HG03460 (cell line): ENCODE measurements at regions not wholly inside any gene's neighbourhood (a gene's known extent, or its start where the extent isn't known, plus 50 kb on each side); places are given as distances from the start of the nearest gene placed in this dataset.

ENCODE experiments used
- ATAC-seq: cut with Tn5 transposase; IDR thresholded peaks from one replicate; pipeline ENCODE4 v1.9.1; 2021; ENCODE audit not compliant: unreplicated experiment

DNA sequence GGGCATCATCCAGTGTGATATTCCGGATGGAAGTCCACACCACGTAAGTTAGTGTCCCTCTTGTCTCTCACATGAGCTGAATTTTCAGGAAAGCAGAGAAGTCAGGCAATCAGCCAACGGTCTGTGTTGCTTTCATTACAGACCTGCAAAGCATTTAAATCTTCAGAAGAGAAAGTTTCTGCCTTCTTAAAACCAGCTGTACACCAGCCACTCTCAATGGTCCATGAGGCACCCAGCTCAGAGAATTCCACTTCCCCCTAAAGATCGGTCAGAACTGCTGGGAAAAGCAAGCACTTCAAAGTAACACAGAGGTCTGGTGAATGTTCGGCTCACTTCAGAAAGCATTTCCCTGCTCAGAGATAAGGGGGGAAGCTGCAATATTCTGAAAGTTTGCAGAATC, 903.7 kb downstream of the EPHA3 start:
- ATAC-seq = no peak

DNA sequence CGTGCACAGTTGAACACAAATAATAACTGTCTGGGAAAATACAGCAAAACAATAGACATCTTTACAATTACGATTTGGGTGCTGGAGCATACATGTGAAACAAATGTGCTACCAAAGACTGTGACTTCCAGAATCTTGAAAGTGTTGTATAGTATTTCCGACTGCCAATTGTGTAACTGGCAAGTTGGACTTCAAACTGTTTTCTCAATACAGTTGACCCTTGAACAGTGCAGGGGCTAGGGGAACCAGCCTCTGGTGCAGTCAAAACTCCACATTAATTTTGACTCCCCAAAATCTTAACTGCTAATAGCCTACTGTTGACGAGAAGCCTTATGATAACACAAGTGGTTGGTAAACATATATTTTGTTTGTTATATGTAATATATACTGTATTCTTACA, 904.2 kb downstream of the EPHA3 start:
- no peak for ATAC-seq

DNA sequence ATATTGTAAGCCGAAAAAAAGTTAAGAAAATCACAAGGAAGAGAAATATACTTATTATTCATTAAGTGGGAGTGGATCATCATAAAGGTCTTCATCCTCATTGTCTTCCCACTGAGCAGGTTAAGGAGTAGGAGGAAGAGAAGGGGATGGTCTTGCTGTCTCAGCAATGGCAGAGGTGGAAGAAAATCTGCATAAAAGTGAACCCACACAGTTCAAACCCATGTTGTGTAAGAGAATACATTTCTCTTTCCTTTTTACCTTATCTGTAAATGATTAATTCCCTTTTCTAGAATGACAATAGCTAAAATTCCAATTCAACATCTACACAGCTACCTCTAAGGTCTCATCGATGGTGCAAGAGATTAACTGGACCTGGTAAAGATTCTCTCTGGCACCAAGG, 904.6 kb downstream of the EPHA3 start:
- ATAC-seq = no peak

DNA sequence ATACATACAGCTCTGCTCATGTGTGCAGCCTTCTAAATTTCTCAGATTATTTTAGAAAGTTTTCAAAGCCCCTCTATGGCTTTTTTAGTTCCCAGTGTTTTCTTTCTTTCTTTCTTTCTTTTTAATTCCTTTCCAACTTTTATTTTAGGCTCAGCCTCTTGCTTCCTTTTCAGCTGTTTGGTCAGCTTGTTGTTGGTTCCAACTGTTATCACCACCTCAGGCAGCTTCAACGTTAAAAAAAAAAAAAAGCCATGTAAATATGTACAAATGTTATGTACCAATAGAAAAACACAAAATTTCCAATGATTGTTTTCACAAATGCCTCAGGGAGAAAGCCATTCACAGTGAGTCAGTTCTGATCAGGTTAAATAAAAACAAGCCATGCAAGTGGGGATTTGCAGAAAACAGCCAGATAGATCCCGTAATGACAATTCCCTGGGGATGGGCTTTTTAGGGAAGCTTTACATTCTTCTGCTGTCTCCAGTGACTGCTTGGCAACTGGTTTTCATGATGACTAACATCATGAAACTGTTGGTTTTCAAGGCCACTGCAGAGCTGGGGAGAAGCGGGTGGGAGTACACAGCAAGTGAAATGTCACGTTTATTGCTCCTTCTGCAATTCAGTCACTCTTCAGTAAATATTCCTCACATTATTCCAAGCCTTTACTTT, 908.4 kb downstream of the EPHA3 start:
- no peak for ATAC-seq

DNA sequence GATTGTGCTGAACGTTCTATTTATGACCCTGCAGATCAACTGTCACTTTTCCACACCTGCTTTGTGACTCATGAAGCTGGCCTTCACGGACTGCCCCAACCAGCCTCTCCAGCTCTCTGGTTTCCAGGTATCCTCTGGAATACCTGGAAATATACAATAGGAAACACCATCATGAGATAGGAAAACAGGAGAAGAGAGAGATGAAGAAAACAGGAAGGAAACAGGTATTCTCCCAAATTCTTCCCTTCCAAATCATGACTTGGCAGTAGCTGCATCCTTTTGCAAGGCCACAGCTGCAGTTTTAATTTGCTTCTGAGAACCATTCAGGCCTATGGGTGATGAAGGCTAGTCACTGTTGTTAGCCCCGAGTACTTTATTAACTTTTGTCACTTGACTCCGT, 909.1 kb downstream of the EPHA3 start:
- ATAC-seq = no peak

DNA sequence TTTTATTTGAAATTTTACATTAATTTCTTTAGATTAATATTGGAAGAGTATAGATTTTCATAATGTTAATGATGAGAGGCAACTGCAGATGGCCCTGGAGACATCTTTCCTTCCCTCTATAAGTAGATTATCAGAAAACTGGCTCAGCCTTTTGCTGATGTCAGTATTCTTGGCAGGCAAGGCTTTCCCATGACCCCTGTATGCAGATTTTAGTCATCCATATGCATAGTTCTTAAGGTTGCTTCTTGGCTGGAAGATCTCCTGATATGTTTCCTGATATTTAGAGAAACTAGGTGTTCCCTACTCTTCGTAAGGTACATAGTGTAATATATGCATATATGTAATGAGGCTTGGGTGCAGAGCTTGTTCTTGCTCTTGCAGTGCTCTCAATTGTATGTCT, 911.4 kb downstream of the EPHA3 start:
- ATAC-seq = no peak

DNA sequence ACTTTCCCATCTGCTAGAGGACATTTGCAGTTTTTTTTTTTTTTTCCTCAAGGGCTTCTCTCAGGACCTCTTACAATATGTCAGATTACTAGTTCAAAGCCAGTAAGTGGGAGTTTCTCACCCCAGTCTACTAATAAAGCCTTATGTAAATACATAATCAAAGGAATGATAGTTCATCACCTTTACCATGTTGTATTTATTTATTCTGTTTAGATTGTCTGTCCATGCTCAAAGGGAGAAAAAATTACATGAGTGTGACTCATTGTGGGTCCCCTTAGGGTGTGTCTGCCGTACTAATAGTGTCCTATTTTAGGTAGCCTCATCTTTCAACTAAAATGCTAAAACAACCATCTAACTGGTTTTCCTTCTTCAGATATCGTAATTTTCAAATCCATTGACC, 917.6 kb downstream of the EPHA3 start:
- ATAC-seq = no peak

DNA sequence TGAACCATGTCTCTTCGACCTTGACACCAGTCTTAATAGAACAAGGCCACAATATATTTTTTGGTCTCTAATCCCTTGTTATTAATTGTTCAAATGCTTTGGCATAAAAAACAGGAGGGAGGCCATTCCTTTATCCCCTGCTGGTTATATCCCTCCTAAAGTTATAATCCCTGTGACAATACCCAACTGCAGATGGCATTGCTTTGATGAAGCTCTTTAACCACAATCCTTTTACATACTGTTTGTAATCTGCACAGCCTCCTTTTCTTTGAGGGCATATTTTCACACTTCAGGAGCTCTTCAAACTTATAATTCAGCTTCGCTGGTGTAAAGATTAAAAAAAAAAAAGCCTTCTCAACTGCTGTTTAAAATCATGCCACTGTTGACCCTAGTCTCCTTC, 919.0 kb downstream of the EPHA3 start:
- no peak for ATAC-seq

DNA sequence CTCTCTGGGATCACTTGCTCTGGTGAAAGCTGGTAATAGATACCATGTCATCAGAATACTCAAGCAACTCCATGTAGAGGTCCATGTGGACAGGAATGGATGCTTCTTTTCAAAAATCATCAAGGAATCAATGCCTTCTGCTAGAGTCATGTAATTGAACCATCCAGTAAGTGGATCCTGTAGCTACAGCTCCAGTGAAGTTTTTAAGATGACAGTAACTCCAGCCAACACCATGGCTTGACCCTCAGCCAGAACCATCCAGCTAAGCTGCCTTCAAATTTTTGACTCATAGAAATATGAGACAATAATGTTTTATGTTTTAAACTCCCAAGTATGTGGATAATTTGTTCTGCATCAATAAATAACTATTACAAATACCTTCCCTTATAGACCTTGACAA, 923.7 kb downstream of the EPHA3 start:
- no peak for ATAC-seq

DNA sequence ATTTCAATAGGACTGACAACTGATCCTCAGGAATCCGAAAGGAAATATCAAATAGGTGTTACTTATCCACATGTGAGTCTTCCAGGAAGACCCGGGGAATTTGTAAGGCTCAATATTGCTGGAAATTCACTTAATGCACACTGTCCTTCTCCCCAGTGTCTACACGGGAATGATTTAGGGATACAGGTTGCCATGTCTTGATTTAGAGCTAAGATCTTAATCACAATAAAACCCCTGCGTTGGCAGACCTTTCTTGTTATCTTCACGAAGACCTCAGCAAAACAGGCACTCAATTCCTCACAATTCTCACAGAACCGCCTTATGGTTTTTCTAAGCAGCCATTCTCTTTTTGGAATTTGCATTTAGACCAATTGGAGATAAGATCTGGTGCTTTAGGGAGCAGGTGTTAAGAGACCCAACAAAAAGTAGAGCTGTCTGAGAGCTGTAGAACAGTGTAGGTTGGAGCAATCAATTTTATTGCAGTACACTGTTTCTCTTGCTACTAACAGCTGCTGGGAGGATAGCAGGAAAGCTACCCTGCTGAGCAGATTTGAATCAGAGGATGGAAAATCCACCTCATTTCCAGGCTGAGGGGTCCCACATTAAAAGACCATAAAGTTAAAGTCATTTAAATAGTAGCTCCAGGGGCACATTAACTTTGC, 925.7 kb downstream of the EPHA3 start:
- ATAC-seq = no peak

DNA sequence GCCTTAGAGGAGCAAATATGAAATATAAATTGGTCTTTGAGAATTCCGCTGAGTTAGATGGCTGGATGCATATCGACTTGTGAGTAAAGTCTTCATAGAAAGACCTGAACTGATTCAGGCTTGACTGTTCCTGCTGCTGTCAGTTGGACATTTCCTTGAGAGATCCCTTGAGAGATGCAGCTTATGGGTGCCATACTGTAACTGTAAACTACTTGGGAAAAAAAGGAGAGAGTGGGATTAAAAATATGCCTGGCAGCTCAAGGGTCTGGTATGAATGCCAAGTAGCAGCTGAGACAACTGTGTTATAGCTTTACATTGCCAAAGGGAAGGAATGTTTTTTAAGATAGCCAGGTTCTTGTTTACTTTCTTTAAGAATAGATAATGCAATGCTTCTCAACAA, 926.6 kb downstream of the EPHA3 start:
- ATAC-seq = no peak

DNA sequence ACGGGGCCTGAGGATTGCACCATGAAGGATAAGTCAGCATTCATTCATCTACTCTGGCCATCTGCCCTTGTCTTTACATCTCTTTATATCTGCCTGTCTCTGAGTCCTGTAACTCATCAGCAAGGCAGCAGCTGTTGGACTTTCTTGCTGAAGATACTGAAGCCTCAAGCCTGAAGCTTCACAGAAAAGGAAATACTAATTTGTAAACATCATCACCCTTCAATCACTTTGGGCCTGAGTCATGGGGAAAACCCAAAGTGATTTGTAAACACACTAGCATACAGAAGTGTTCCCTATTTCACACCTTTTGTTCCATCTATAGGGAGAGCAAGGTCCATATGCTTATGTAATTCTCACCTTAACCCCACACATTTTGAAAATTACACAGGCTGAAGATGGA, 928.2 kb downstream of the EPHA3 start:
- no peak for ATAC-seq

DNA sequence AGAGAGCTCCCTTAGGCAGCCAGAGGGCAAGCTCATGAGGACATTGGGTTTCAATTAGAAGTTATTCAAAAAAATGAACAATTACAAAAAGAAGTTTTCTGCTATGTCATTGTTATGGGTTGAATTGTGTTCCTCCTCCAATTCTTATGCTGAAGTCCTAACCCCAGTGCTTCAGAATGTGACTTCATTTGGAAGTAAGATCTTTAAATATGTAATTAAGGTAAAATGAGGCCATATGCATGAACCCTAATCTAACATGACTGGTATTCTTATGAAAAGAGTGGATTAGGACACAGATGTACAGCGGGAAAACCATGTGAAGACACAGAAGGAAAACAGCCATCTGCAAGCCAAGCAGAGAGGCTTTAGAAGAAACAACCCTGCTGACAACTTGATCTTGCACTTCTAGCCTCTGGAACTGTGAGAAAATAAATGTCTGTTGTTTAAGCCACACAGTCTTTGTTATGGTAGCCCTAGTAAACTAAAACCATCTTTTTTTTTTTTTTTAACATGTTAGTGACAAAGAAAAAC, 929.6 kb downstream of the EPHA3 start:
- ATAC-seq = no peak

DNA sequence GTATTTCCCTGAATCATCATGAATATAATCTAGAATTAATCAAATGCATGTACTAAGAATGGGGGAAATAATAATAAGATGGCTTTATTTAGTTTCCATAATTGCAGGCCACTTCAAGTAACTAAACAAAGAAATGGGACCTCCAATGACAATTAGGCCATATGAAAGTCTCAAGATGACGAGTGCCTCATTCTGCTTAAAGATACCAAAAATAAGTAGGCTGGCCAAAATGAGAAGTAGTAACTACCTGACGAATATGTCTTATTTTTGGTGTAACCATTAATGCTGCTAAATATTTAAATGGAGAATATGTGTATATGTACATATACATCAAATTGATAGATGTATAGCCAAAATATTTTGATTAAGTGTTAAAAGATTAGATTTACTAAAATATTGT, 932.6 kb downstream of the EPHA3 start:
- ATAC-seq = no peak

DNA sequence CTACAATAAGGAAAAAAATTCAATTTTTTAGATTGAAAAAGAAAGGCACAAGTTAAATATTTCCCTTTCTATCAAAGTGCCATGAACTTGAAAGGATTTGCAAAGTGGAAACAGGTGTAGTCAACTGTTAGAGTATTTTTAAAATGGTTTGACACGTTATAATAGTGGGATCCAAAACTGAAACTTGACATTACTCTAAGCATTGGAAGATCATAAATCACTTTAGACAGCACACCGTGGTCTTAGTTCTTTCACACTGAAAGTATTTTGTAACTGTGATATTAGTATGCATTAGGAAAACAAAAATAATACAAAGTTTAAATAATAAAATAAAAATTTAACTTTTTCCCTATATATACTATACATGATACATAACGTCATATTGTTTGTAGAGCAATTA, 933.1 kb downstream of the EPHA3 start:
- no peak for ATAC-seq

DNA sequence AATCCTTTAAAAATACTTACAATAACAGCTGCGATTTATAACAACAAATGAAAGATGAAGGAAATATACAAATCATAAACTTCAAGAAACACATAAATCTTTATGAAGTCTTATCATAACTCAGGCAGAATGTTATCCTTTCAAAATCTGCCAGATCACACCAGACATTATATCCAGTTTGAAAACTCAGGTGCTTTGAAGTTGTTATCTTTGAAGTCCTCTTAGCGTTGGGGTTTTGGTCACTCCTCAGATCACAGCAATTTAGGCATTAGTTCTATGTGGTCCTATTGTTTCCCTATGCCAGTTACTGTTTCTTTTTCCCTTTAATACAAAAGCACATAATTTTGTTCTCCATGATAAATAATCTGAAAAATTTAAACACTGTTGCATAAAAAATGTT, 934.6 kb downstream of the EPHA3 start:
- ATAC-seq = no peak

DNA sequence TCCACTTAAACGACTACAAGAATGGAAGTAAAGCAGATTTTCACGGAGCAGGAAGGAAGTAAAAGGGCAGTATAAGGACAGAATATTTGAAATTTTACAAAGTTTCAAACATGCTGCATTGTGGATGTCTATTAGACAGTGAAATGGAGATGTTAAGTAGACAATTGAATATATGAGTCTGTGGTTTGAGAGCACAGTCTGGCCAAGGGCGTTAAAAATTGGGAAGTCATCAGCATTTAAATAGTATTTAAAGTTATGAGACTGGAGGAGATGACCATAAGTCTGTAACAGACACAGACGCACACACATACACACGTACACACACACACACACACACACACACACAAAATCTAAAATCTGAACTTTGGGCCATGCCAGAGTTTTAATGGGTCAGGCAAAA, 935.9 kb downstream of the EPHA3 start:
- no peak for ATAC-seq

DNA sequence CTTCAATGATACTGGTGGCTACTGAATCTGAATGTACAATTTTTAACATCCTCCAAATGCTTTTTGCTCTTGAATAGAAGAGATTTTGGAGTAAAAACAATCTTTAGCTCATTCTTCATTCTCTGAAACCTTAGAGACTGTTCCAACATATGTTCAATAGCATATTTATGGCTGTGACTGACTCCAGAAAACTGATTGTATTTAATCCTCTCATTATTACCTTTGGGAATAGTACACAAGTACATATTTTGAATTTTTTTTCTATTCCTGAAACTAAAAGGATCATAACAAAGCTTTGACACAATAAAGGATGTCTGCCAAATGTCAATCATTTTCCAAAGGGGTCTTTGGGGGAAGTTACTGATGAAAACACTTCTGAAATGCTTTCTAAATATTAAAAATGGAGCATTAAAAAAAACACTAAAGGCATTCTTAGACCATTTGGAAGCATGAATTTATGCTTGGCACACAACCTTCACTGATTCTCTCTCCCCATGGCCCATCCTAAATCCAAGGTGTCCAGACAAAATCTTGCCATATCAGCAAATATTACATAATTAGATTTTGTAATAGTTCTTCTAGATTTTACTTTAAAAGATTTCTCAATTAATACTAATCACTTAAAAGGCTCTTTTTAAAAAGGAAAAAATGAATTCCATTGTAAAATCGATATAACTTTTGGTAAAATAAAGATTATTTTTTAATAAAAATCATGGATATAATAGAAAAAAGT, 936.8 kb downstream of the EPHA3 start:
- ATAC-seq = no peak

DNA sequence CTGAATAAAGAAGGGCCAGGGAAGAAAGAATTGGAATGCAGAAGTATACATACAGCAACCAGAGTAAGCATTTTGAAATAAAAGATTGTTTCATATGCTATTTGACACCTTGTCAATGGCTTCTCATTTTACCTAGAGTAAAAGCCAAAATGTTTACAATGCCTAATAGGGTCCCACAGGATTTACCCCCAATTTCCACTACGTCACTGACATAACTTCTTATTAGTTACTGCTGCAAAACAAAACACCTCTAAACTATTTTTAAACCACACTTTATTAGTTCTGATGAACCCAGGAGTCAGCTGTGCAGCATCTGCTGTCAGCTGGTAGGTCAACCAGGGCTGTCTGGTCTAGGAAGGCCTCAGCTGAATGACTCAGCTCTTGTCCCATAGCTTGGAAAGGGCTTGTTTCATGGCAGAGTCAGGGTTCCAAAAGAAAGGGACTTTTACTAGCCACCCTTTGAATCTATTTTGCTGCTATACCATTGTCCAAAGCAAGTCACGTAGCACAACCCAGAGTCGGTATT, 945.1 kb downstream of the EPHA3 start:
- ATAC-seq = no peak

DNA sequence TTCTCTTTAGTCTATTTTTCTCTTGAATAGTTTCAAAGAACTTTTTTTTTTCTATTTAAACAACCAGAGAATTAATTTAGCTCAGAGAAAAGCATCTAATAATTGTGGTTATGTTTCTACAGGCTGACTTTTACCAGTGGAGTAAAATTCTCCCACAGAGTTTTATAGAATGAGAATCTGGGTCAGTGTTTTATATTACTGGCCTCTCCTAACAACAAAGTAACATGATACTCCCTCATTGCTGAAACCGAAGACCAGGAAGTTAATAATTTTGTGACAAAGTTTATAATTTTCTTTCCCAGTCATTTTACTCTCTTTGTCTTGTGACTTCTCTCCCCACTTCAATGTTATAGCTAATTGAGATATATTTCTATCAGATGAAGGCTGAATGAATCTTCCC, 946.9 kb downstream of the EPHA3 start:
- ATAC-seq = no peak

DNA sequence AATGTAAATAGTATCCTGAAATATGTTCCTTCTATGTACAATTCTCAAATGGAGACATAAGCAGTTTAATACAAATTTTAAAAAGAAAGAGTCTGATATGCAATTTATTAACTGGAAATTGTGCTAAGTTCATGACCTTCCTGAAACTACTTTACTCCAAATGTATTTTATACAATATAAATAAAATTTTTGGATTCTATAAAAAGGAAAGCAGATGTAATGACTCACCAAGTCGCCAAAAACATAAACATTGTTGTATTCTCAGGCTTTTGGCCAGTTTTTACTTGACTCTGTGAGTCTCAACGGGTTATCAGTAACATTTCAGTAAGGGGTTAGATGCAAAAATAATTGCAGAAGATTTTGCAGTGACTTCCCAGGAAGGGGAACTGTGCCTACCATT, 948.2 kb downstream of the EPHA3 start:
- no peak for ATAC-seq
